MCF 10A (cell line): ENCODE measurements at regions not wholly inside any gene's neighbourhood (a gene's known extent, or its start where the extent isn't known, plus 50 kb on each side); places are given as distances from the start of the nearest gene placed in this dataset.

ENCODE experiments used
- BruUV-seq: library from RNA; stranded (reverse); fragments of 400-500 nt; replicated peaks from 2 replicates; lab custom pipeline; 2021; lab: Mats Ljungman, UMichigan
- CTCF ChIA-PET: fragments of 300-600 bp; sonication (Branson Sonifier 250); formaldehyde crosslinking; extraction: SDS; loops from one replicate; lab custom pipeline; 2021; ENCODE audit warnings: antibody characterized with exemption, inconsistent platforms; lab: Yijun Ruan, JAX
- POLR2A ChIA-PET: fragments of 300-600, 350-650 bp; sonication (Branson Sonifier 250); formaldehyde crosslinking; extraction: SDS; loops from one replicate; lab custom pipeline; 2020; ENCODE audit warnings: antibody characterized with exemption, inconsistent platforms; lab: Yijun Ruan, JAX
- DNase-seq: peaks from one replicate; pipeline ENCODE4 v3.0.0-alpha.2; 2018; ENCODE audit not compliant: unreplicated experiment
- H3K27ac Mint-ChIP-seq: one replicate; pipeline ENCODE4 v1.8.0; 2022; ENCODE audit warnings: mild to moderate bottlenecking, low read depth, mixed read lengths; ENCODE audit not compliant: unreplicated experiment
- H3K27me3 Mint-ChIP-seq: one replicate; pipeline ENCODE4 v1.8.0; 2022; ENCODE audit warnings: mixed read lengths; ENCODE audit not compliant: insufficient read depth, unreplicated experiment
- H3K36me3 Mint-ChIP-seq: one replicate; pipeline ENCODE4 v1.8.0; 2022; ENCODE audit warnings: mild to moderate bottlenecking, moderate library complexity, mixed read lengths; ENCODE audit not compliant: insufficient read depth, unreplicated experiment
- H3K4me1 Mint-ChIP-seq: one replicate; pipeline ENCODE4 v1.8.0; 2022; ENCODE audit warnings: mixed read lengths; ENCODE audit not compliant: insufficient read depth, unreplicated experiment
- H3K4me3 Mint-ChIP-seq: one replicate; pipeline ENCODE4 v1.8.0; 2022; ENCODE audit warnings: mild to moderate bottlenecking, moderate library complexity, mixed read lengths; ENCODE audit not compliant: unreplicated experiment
- H3K9me3 Mint-ChIP-seq: one replicate; pipeline ENCODE4 v1.8.0; 2022; ENCODE audit warnings: mixed read lengths; ENCODE audit not compliant: unreplicated experiment
- CTCF ChIP-seq: fragments of 200-600 bp; IDR thresholded peaks from one replicate; pipeline ENCODE4 v1.8.0; 2022; ENCODE audit warnings: antibody characterized with exemption, mild to moderate bottlenecking; ENCODE audit not compliant: unreplicated experiment
- intact Hi-C: fragments of 100-400 bp; cut with micrococcal nuclease; formaldehyde crosslinking; loops from 2 replicates; pipeline ENCODE4 v1.14.1; 2022

- BruUV-seq = no TSS peak
- no peak for TF ChIP-seq CTCF
- POLR2A ChIA-PET = interaction anchor here (1.1 to 1.6 kb wide), 9 partner anchors 11 to 136 kb away, joined by 3 to 13 read pairs (median 4); no protein-coding TSS in a partner anchor
- Mint-ChIP-seq H3K4me3 (no peak overlapping the region), H3K27me3 (no peaks in the 10 kb centered on the region), H3K27ac (peak overlapping the region; percentile 93), H3K4me1 (peaks cover 20% of the 10 kb centered on the region), H3K9me3 (no peaks in the 10 kb centered on the region), H3K36me3 (no peaks in the 10 kb centered on the region)
- peak; percentile 50 for DNase-seq
- intact Hi-C loops = loop anchor here (1.0 to 5.0 kb wide), 5 partner anchors 24 to 155 kb away; partner anchors contain the start of gene F3
- CTCF ChIA-PET = interaction anchor here (0.6 to 1.6 kb wide), 5 partner anchors 12 to 156 kb away, joined by 3 to 6 read pairs (median 3); no protein-coding TSS in a partner anchor
Observed at GRCh38 chr1:94646786-94647555, 105.4 kb upstream of the F3 start.

- CTCF ChIA-PET = interaction anchor here (0.6 to 1.6 kb wide), 6 partner anchors 11 to 157 kb away, joined by 3 to 6 read pairs (median 4); no protein-coding TSS in a partner anchor
- peak; percentile 69 for DNase-seq
- intact Hi-C loops = loop anchor here (1.0 to 5.0 kb wide), 5 partner anchors 23 to 156 kb away; partner anchors contain the start of gene F3
- no peak for TF ChIP-seq CTCF
- Mint-ChIP-seq H3K27me3 (no peaks in the 10 kb centered on the region), H3K27ac (peak overlapping the region; percentile 93), H3K4me1 (peaks cover 20% of the 10 kb centered on the region), H3K9me3 (no peaks in the 10 kb centered on the region), H3K4me3 (no peak overlapping the region), H3K36me3 (no peaks in the 10 kb centered on the region)
- POLR2A ChIA-PET = interaction anchor here (0.6 to 1.6 kb wide), 11 partner anchors 8 to 137 kb away, joined by 3 to 13 read pairs (median 4); no protein-coding TSS in a partner anchor
- no TSS peak for BruUV-seq
Observed at GRCh38 chr1:94646141-94646643, 104.6 kb upstream of the F3 start.

- no peak for DNase-seq
- no peaks in the 10 kb centered on the region for H3K27me3 Mint-ChIP-seq
- no TSS peak for BruUV-seq
- TF ChIP-seq CTCF = no peak
- H3K36me3 Mint-ChIP-seq = no peaks in the 10 kb centered on the region
- POLR2A ChIA-PET = interaction anchor here (0.7 to 1.1 kb wide), 4 partner anchors 46 to 105 kb away, joined by 3 read pairs; partner anchors contain the start of gene F3
- H3K27ac Mint-ChIP-seq = no peak overlapping the region
- H3K9me3 Mint-ChIP-seq = peaks cover 9% of the 10 kb centered on the region
- CTCF ChIA-PET = interaction anchor here (1.0 to 1.4 kb wide), 3 partner anchors 9 to 70 kb away, joined by 3 to 6 read pairs (median 5); no protein-coding TSS in a partner anchor
- H3K4me1 Mint-ChIP-seq = peaks cover 20% of the 10 kb centered on the region
- no peak overlapping the region for H3K4me3 Mint-ChIP-seq
- intact Hi-C loops = no loop called here
Observed at GRCh38 chr1:94644352-94644751, 102.8 kb upstream of the F3 start.

DNA sequence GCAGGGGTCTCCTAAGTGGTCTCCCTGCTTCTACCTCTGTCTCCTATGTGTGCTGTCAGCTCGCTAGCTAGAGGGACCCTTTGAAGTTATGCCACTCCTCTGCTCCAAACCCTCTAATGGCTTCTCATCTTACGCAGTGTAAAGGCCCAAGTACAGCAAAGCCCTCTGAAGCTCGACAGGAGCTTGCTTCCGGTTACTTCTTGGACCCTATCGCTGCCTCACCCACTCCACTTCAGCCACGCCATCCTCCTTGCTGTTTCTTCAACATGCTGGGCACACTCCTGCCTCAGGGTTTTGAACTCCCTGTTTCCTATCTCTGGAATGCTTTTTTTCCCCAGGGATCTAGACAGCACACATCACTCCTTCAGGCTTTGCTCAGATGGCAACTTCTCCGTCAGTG lies 102.3 kb upstream of the F3 start:
- no peak overlapping the region for H3K27ac Mint-ChIP-seq
- CTCF ChIA-PET = interaction anchor here (1.0 to 1.3 kb wide), 2 partner anchors 9 to 70 kb away, joined by 5 to 6 read pairs; no protein-coding TSS in a partner anchor

More for the DNA sequence above, 102.3 kb upstream of the F3 start:
- no peaks in the 10 kb centered on the region for H3K36me3 Mint-ChIP-seq
- H3K4me3 Mint-ChIP-seq = no peak overlapping the region
- POLR2A ChIA-PET = interaction anchor here (0.5 to 2.1 kb wide), 3 partner anchors 10 to 103 kb away, joined by 3 to 7 read pairs (median 4); no protein-coding TSS in a partner anchor
- H3K9me3 Mint-ChIP-seq = peaks cover 9% of the 10 kb centered on the region
- DNase-seq = no peak
- no peaks in the 10 kb centered on the region for H3K27me3 Mint-ChIP-seq
- no TSS peak for BruUV-seq
- intact Hi-C loops = no loop called here
- TF ChIP-seq CTCF = no peak
- peaks cover 20% of the 10 kb centered on the region for H3K4me1 Mint-ChIP-seq
